Right atrium auricular region (tissue), 2 donors: ENCODE measurements at regions not wholly inside any gene's neighbourhood (a gene's known extent, or its start where the extent isn't known, plus 50 kb on each side); places are given as distances from the start of the nearest gene placed in this dataset.

Source experiments
- DNase-seq: peaks from one replicate; pipeline ENCODE4 v3.0.0-alpha.2; 2019; ENCODE audit warnings: low spot score
- H3K27ac ChIP-seq, 2 donors: fragments of 200-600 bp; sonication (generic); 1 replicate in 1 of 2; 2 replicates in 1 of 2; pipeline ENCODE4 v1.5.1; 2016 to 2019
- H3K27me3 ChIP-seq, 2 donors: fragments of 200-600 bp; sonication (generic); one replicate each; pipeline versions ENCODE4 v1.5.1 to v1.6.0; 2017 to 2019
- H3K36me3 ChIP-seq: fragments of 200-600 bp; sonication (generic); one replicate; pipeline ENCODE4 v1.5.1; 2016
- H3K4me1 ChIP-seq, 2 donors: fragments of 200-600 bp; sonication (generic); one replicate each; pipeline versions ENCODE4 v1.5.1 to v1.6.0; 2017 to 2019
- H3K4me3 ChIP-seq, 2 donors: fragments of 200-600 bp; sonication (generic); 1 replicate in 1 of 2; 2 replicates in 1 of 2; pipeline ENCODE4 v1.5.1; 2017 to 2019; ENCODE audit warnings: mild to moderate bottlenecking in 1 of 2, moderate library complexity in 1 of 2
- H3K9me3 ChIP-seq, 2 donors: fragments of 200-600 bp; sonication (generic); one replicate each; pipeline ENCODE4 v1.5.1; 2019
- CTCF ChIP-seq, 2 donors: fragments of 200-600 bp; sonication (generic); IDR thresholded peaks; one replicate each; pipeline ENCODE4 v1.5.1; 2019; ENCODE audit warnings: antibody characterized with exemption in 2 of 2

- Histone ChIP-seq H3K36me3 (no peaks in the 10 kb centered on the region), H3K27ac (no peak overlapping the region), H3K4me3 (no peak overlapping the region), H3K9me3 (no peaks in the 10 kb centered on the region), H3K4me1 (peaks cover 0 to 12% of the 10 kb centered on the region in 2 donors), H3K27me3 (no peaks in the 10 kb centered on the region)
- no peak for TF ChIP-seq CTCF (IDR thresholded peaks at IDR 0.05)
- DNase-seq, result no peak
These were observed 111.4 kb upstream of the RBMS3 start for GRCh38 chr3:29169451-29169850.

GRCh38 chr3:29171043-29171990 is 109.6 kb upstream of the RBMS3 start:
- Histone ChIP-seq H3K36me3 (no peaks in the 10 kb centered on the region), H3K4me1 (peaks cover 0 to 17% of the 10 kb centered on the region in 2 donors), H3K9me3 (no peaks in the 10 kb centered on the region), H3K27me3 (no peaks in the 10 kb centered on the region), H3K27ac (peak overlapping the region; percentile 7 to 61), H3K4me3 (no peak overlapping the region)
- TF ChIP-seq CTCF (IDR thresholded peaks at IDR 0.05), result no peak
- DNase-seq, result no peak

- Histone ChIP-seq H3K27ac (peak overlapping the region in 1 of 2 donors; percentile 34), H3K4me3 (no peak overlapping the region), H3K36me3 (no peaks in the 10 kb centered on the region), H3K4me1 (peaks cover 0 to 29% of the 10 kb centered on the region in 2 donors), H3K27me3 (no peaks in the 10 kb centered on the region), H3K9me3 (no peaks in the 10 kb centered on the region)
- DNase-seq, result no peak
- TF ChIP-seq CTCF (IDR thresholded peaks at IDR 0.05), result no peak
These were observed 104.4 kb upstream of the RBMS3 start for GRCh38 chr3:29176501-29176900.

GRCh38 chr3:29178809-29179793 is 101.8 kb upstream of the RBMS3 start:
- H3K27ac ChIP-seq, result peak overlapping the region in 1 of 2 donors; percentile 4
- H3K36me3 ChIP-seq, result no peaks in the 10 kb centered on the region
- no peak for TF ChIP-seq CTCF (IDR thresholded peaks at IDR 0.05)
- no peak overlapping the region for H3K4me3 ChIP-seq
- DNase-seq, result no peak
- H3K9me3 ChIP-seq, result no peaks in the 10 kb centered on the region
- peaks cover 0 to 36% of the 10 kb centered on the region in 2 donors for H3K4me1 ChIP-seq
- no peaks in the 10 kb centered on the region for H3K27me3 ChIP-seq

GRCh38 chr3:29181149-29181780 is 99.6 kb upstream of the RBMS3 start:
- no peak for DNase-seq
- Histone ChIP-seq H3K4me1 (peaks cover 0 to 31% of the 10 kb centered on the region in 2 donors), H3K4me3 (no peak overlapping the region), H3K9me3 (no peaks in the 10 kb centered on the region), H3K27ac (no peak overlapping the region), H3K36me3 (no peaks in the 10 kb centered on the region), H3K27me3 (no peaks in the 10 kb centered on the region)
- no peak for TF ChIP-seq CTCF (IDR thresholded peaks at IDR 0.05)
